Bone marrow (tissue), 2 donors: ENCODE measurements at regions not wholly inside any gene's neighbourhood (a gene's known extent, or its start where the extent isn't known, plus 50 kb on each side); places are given as distances from the start of the nearest gene placed in this dataset.

Experiments used
- DNase-seq, 2 donors: peaks; one replicate each; lab custom pipeline; 2025; lab: John Stamatoyannopoulos, UW

DNA sequence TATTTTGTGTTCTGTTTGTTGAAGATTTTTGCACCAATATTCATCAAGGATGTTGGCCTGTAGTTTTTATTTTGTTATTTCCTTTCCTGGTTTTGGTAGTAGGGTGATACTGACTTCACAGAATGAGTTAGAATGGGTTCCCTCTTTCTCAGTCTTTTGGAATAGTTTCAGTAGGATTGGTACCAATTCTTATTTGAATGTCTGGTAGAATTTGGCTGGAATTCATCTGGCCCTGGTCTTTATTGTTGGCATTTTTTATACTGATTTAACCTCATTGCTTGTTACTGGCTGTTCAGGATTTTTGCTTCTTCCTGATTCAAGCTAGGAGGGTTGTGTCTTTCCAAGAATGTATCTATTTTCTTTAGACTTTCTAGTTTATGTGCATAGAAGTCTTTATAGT, 263.7 kb downstream of the SOX11 start:
- DNase-seq, result no peak

DNA sequence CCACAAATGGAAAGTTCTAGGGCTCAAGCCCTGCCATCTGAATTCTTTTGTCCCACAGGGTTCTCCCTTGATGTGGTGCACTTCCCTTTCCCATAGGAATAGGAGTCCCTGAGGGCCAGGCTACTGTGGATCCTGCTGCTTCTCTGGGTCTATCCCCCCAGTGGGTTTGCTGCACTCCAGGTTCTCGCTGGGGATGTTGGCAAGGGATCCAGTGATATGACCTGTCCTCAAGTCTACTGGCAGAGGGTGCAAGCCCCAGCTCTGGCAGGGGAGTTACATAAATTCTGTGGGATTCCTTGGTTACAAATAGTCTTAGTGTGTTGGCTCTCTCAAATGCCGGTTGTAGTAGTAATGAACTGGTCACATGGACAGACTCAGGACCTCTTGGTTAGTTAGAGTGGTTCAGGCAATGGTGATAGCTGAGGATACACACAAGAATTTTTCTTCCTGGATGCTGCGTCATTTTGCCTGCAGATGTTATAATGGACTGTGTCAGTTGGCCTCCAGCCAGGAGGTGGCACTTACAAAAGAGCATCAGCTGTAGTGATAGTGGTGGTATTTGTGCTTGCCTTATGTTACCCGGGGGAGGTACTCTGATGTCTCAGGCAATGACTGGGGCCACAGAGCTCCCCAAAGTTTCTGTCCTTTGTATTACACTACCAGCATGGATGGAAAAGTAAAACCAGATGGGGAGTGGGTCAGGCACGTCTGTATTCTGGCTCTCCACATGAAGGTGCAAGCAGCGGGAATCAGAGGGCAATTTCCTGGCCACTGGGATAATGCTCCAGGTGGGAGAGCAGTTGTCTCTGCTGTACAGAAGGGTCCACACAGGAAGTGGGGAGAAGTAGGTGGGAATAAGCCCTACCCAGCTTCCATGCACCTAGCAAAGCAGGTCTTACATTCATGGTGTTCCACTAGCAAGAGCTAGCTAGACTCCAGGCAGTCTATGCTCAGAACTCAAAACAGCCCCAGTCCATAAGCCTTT, 267.9 kb downstream of the SOX11 start:
- no peak for DNase-seq

DNA sequence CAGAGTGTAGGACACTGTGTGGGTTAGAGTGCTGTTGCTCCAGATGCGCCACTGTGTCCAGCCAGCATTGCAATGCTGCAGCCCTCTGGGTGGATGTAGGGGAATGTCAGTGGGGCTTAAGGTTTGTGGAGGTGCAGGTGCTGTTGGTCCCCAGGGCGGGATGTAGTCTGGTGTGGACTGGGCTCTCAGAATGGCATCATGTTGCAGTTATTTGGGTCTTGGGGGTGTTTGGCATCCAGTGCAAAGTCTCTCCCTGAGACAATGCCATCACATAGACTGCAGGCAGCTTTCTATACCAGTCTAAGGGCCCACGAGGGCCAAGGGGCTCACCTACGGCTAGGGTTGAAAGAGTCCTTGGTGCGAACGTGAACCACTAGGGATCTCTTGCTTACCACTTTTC, 275.3 kb downstream of the SOX11 start:
- DNase-seq, result no peak

DNA sequence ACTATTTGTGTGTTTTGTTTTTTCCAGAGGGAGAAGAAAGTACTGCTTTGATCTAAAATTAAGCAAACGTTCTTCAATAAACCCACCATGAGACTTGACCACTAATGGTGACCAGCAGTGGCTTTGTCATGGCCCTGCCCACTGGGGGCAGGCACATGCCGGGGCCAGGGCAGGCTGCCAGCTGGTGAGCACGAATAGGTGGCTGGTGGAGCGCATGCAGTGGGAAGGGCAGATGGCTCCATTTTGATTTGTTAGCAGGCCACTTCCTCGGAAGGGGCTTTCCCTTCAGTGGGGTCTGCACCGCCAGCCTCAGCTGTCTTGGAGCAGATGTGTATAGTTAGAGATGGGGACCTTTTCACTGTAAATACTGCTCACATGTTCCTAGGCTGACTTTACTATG, 277.1 kb downstream of the SOX11 start:
- DNase-seq, result no peak

DNA sequence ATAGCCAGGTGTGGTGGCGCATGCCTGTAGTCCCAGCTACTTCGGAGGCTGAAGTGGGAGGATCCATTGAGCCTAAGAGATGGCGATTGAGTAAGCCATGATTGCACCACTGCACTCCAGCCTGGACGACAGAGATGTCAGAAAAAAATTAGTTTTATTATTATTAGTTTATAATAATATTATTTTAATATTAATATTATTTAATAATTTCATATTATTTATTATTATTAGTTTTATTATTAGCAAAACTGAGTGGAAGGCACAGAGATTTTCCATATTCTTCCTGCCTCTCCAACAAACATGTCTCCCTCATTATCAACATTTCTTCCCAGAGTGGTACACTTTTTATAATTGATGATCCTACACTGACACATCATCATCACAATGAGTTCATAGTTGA, 278.2 kb downstream of the SOX11 start:
- DNase-seq, result no peak

DNA sequence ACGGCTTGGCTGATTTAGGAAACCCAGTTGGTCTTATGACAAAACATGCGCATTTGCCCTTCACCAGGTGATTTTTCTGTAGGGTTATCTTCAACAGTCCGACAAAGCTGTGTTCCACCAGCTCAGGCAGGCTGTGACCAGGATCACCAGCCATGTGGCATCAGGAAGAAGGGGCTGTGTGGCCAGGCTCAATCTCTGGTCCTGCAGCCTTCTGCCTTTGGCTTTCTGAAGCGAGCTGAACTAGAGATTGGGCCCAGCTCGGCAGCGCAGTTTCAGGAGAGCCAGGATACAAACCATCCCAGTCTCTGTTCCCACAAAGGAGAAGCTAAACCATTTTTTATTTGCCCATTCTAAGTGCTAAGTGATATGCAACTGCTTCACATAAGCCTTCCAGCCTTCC, 282.3 kb downstream of the SOX11 start:
- no peak for DNase-seq

DNA sequence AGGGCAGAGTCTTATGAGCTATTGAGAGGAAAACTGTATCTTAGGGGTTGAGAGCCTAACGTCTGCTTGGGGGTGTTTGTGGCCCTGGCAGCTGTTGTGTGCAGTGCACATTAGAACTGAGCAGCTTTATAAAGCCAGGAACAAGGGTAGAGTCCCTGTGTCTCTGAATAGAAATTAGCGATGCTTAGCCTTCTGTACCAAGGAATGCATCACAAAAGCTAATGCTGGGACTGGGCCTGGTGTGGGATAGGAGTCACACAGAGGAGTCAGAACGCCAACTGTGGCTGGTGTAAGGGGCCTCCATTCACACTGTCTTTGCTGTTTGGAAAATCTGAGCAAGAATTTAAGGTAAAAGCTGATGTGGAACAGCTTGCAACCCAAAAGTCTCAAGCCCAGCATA, 283.2 kb downstream of the SOX11 start:
- DNase-seq, result no peak

DNA sequence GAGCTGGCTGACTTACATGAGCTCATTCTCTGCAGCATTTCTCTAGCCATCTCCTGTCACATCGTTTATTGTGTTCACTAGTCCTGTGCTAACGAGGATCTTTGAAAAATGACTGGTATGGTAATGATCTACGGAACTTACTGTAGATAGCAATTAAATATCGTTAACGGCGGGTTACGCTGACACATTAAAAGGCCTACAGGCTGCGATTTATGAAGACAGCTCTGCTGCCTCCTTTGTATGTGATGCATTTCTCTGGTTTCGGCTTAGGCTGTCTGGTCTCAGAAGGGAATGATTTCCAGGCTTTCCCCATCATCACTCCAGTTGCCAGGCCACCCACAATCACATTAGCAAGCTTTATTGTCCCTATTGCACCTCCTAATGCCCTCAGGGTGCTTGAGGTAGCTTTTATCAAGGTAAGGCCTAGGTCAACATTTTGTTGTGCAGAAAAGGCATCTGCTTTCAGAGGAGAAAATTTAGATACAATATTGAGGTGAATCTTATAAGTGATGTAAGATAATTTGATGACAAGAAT, 284.4 kb downstream of the SOX11 start:
- no peak for DNase-seq

DNA sequence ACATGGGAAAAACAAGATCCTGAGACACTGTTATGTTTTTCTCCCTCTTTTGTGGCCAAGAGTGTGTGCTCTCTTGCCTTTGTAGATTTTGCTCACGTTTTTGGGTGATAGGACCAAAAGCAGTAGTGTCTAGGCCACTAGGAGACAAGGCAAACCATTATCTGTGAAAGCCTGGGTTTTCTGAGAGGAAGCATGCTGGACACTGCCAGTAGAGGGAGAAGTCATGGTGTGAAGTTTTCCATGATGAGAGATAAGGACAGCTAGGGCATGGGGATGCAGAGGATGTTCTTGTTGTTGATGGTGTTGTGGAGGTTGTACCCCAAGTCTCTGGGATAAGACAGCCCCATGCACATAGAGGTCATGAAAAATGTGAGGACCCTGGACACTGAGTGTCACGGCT, 285.3 kb downstream of the SOX11 start:
- no peak for DNase-seq

DNA sequence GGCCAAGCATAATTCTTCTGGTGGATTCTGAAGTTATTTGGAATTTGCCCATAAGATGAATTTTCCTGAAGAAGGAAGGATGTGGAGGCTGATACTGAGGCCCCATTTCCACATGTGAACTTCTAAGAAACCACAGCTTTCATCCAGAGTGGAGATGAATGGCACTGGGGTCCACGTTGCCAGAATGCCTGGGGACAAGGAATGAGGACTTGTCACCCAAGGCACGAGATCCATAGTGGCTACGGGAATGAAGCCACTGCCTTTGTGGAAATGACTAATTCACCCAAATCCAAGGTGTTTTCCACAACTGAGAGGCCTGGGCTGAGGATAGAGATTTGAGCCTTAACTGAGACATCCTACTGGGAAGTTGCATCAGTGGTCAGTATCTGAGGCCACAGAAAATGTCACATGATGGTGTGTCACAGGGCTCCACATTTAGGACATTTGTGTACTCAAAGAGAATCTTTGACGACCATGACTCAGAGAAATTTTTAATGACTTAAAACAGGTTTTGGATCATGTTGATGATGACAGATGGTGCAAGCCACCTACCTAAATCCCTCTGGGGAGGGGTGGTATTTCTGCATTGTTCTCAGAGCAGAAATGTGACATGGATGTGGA, 286.1 kb downstream of the SOX11 start:
- DNase-seq, result no peak

DNA sequence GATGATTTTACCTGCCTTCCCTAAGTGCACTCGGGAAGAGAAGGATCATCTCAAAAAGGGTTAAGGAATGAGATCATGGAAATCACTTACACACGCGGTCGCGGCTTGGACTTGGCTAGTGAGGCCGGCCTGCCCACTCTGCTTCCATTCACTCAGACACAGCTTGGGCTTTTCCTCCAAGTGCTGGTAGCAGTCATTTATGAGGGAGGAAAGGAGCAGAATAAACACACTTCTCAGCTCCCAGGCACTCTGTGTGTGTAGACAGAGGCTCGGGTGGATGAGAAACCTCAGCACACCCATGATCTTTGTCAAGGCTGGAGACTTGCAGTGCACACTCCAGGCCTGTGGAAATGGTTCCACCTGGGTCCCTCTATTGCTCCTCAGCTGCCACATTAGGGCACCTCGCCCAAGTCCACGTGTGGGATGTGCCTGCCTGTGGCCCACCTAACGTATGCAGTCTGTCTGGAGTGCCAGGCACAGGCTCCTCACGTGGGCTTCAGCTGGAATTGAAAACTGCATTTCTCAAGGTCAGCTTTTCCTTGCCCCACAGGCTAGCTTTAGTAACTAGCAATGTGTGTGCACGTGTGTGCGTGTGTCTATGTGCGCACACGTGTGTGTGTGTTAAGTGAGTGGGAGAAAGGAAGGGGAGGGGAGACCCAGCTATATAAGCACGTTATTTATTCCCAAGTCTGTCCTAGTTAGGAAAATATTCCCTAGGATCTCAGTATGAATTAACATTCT, 288.4 kb downstream of the SOX11 start:
- DNase-seq, result no peak

DNA sequence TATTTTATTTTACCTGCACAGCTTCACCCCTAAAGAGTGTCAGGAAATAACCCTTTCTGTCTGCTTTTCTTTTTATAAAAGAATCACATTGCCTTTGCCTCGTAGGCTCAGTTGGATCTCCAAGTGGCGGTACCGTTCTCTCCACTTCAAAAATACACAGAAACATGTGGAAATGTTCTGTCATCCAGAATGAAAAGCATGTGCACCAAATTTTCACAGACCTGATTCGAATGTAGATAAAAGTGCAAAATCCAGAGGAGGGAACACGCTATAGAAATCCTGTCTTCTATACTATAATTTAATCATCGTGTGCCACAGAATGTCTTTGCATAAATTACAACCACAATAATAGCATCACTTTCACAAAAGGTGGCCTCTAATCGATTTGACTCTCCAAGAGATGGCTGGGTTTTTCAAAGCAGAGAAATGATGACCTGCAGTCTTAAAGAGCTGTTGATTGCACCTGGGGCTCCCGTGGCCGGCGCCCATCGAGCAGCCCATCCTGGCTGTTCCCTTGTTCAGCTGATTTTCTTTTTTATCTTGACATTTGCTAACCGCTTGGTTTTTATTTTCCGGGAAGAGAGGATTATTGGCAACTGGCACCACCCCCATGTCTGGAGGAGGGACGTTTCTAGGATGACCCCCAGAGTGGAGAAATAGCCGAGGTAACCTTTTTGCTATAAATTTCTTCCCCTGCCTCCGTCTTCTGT, 290.2 kb downstream of the SOX11 start:
- DNase-seq, result no peak

DNA sequence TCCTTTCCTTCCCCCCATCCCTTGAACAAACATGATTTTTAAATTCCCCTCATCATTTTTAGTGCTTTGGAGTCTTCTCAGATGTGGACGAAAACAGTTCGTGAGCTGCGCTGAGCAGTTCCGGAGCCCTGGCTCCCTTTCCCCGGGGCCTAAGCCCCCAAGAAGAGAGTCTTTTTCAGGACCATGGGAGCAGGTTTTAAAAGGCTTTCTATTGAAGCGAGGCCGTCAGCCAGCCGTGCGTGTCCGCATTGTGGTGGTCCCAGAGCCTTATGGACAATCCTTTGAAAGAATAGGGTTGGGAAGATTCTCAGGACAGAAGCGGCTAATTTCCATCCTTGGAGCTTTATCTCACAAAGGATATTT, 290.7 kb downstream of the SOX11 start:
- no peak for DNase-seq

DNA sequence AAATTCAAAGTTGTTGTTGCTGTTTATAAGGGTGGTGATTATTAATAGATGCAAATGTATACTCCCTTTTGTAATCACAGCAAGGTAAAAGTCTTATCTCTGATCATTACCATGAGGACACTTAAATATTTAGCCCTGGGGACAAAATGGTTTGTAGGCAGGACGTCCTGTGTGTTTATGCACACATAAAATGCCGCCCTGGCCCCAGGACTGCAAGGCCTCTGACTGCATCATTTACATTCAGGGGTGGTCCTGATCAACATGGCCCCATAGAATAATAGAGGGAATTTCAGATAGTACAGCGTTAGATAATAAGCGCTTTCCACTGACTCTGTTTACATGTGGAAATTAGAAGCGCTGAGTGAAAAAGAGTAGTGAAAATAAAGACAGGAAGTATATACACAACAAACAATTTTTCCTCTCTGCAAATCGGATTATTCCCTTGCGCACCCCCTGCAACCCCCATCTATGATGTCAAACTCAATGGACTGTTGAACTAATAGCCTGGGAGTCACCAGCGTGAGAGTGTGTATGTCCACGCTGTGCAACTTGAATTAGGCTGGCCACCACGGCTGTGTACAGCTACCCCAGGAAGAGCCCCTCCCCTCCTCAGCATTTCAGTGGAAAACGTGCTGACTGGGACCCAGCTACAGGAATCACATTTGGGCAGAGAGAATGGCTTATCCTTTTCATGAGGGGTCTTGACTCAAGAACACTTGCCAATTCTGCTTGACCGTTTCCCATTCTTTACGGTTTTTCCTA, 291.5 kb downstream of the SOX11 start:
- no peak for DNase-seq

DNA sequence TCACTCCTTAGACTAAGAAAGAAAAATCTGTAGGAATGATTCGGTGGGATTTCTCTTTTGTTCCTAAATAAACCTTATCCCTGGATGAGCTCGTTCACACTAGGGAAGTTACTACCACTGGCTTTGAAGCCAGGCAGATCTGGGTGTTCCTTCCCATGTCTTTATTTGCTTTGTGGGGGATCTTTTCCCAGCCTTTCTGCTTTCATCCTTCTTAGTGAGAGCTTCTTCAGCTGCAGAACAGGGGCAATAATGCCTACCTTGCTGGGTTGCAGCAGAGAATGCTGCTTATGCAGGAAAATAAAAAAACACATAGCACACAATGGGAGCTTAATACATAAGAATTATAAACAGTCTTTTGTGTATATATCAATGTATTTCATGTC, 292.1 kb downstream of the SOX11 start:
- DNase-seq, result no peak

DNA sequence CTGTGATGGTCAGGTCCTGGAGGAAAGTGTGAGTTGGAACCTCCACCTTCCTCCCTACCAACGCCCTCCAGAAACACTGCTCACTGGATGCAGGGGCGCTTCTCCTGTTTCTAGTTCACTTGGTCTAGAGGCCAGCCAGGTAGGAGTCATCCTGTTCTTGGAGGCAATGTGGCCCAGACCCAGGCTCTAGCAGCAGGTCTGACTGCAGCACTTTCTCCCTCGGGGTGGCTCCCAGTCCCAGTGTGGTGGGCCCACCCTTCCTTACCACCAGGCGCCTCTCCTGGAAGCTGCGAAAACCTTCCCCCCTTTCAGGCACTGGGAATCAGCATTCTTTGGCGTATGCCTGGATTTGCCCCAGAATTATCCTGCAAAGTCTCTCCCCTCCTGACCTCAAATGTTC, 292.8 kb downstream of the SOX11 start:
- DNase-seq, result no peak

DNA sequence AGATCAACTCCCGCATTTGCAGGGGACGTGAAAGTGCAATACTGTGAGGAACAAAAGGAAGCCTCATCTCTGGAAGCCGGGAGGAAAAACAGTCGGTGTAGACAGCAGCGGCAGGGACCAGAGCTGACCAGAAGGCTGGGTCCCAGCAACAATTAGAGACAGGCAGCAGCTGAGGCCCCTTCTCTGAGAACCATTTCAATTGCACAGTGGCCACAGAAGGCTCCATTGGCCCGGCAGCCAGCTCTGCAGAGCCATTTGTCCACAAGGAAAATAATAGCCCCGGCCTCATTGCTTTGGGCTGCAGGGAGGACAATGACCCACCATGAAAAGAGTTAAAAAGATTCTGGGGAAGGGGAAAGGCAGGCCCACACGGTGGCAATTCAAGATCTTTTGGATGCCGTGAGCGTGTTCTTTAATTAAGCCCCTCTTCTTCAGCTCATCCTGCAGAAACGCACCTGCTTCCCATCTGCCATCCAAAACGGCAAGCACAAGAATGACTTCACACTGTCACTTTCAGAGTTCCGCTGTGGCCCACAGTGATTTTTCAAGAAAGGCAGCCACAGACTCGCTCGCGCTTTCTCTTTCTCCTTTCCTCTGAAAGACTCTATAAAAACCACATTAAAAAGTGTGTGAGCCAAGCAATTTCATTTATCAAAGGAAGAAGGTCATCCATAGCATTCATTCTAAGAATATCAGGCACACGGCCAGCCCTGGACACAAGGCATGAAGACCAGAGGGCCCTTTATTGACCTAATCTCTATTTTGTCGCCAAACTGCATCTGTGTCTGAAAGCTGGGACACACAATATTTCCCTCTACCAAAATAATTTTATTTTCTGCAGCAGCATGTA, 293.6 kb downstream of the SOX11 start:
- DNase-seq, result no peak

DNA sequence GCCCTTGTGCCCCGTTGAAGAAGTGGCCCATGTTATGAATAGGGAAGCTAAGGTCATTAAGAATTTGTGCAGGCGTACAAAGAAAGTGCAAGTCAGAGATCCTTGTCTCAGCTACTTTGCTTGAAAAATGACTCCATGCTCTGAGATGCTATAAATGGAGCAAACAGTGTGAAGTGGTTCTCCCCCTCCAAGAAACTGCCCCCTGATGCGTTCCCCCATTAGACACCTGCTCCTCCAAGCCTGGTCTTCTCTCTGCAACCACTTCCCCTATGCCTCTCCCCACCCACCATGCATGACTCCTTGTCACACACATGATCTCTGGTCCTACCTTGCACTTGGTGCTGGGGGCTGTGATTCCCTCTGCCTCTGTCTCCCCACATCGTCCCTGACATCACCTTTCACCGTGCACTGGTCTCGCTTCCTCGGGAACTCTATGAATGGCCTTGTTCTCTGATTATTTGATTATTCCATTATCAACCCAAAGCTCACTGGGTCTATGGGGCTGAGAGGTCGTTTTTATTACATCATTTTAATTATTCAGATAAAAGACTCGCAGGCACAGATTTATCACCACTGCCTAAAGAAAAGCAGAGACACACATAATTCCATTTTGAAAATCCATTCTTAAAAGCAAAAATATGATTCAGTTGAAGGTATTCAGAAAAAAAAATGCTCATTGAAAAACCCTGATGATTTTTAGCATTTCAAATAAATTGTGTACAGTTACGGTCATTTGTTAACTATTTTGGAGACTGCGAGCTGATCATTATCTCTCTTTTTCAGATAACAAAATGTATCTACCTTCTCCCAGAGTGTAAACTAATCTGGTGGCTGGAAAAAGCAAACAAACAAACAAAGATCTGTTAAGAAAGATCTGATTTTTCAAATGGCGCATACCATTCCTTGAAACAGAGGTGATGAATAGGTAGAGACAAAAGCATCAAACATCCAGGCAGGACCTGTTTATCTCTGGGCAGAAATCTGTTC, 294.9 kb downstream of the SOX11 start:
- no peak for DNase-seq

DNA sequence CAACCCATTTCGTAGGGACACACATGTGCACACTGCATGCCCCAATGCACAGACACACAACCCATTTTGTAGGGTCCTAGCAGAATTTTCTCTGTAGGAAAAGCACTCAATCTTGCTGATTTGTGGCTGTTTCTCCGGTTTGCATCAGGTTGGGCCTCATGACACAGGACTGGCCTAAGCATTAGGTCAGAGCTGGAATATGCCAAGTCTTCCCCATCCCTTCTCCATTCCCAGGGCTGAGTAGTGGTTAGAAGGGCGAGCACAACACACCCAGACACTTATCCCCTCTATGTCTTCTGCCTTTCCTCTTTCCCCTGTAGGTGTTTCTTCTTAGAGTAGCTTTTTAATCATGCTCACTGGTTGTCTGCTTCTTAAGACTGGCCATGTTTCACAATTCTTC, 295.9 kb downstream of the SOX11 start:
- no peak for DNase-seq
